ENCODE measurements at regions not wholly inside any gene's neighbourhood (a gene's known extent, or its start where the extent isn't known, plus 50 kb on each side); places are given as distances from the start of the nearest gene placed in this dataset.
"Not testable (repeated sequence)": the region's sequence is repeated elsewhere in the genome, so short reads cannot be mapped to it uniquely, and the experiment has no call there.

- no peak for DNase-seq
Observed at GRCh38 chr2:155653176-155653575, 679.3 kb downstream of the NR4A2 start.

GRCh38 chr2:155651851-155652250 is 680.7 kb downstream of the NR4A2 start:
- no peak for DNase-seq

GRCh38 chr2:155645791-155646190 is 686.7 kb downstream of the NR4A2 start:
- DNase-seq: no peak

- DNase-seq: no peak
Observed at GRCh38 chr2:155643056-155643775, 689.3 kb downstream of the NR4A2 start.

- DNase-seq: no peak
Observed at GRCh38 chr2:155633887-155634570, 698.5 kb downstream of the NR4A2 start.

GRCh38 chr2:155633060-155633839 is 699.3 kb downstream of the NR4A2 start:
- no peak for DNase-seq

- DNase-seq: no peak
Observed at GRCh38 chr2:155630760-155631159, 701.8 kb downstream of the NR4A2 start.

- no peak for DNase-seq
Observed at GRCh38 chr2:155622443-155622842, 710.1 kb downstream of the NR4A2 start.

- no peak for DNase-seq
Observed at GRCh38 chr2:155600914-155601760, 731.4 kb downstream of the NR4A2 start.

- DNase-seq: no peak
Observed at GRCh38 chr2:155600296-155600695, 732.2 kb downstream of the NR4A2 start.

- no peak for DNase-seq
Observed at GRCh38 chr2:155599834-155600233, 732.7 kb downstream of the NR4A2 start.

GRCh38 chr2:155583674-155584195 is 748.8 kb downstream of the NR4A2 start:
- DNase-seq: no peak

- DNase-seq: no peak
Observed at GRCh38 chr2:155574941-155575340, 757.6 kb downstream of the NR4A2 start.

GRCh38 chr2:155547571-155547970 is 785.0 kb downstream of the NR4A2 start:
- DNase-seq: no peak

- DNase-seq: no peak
Observed at GRCh38 chr2:155546721-155547555, 785.6 kb downstream of the NR4A2 start.

GRCh38 chr2:155539028-155539427 is 793.5 kb downstream of the NR4A2 start:
- DNase-seq: not testable (repeated sequence)

GRCh38 chr2:155528034-155528433 is 804.5 kb downstream of the NR4A2 start:
- no peak for DNase-seq

- no peak for DNase-seq
Observed at GRCh38 chr2:155525199-155525598, 807.3 kb downstream of the NR4A2 start.

GRCh38 chr2:155519529-155520130 is 812.9 kb downstream of the NR4A2 start:
- DNase-seq: no peak

GRCh38 chr2:155518094-155518493 is 814.4 kb downstream of the NR4A2 start:
- DNase-seq: no peak

- no peak for DNase-seq
Observed at GRCh38 chr2:155517362-155517761, 815.2 kb downstream of the NR4A2 start.

Data from stimulated activated CD4-positive, alpha-beta T cell treated with anti-CD3 and anti-CD28 coated beads, Interleukin-4, amount 100 ng/mL, for 4 hours (primary cell).